DMS79 (cell line): ENCODE measurements at regions not wholly inside any gene's neighbourhood (a gene's known extent, or its start where the extent isn't known, plus 50 kb on each side); places are given as distances from the start of the nearest gene placed in this dataset.

Experiments
- DNase-seq: peaks from one replicate; lab custom pipeline; 2025; lab: John Stamatoyannopoulos, UW

GRCh38 chr16:76182041-76182635, 95.1 kb upstream of the CNTNAP4 start:
- no peak for DNase-seq

GRCh38 chr16:76183647-76184046, 93.6 kb upstream of the CNTNAP4 start:
- DNase-seq, result no peak

GRCh38 chr16:76190057-76190456, 87.1 kb upstream of the CNTNAP4 start:
- no peak for DNase-seq

- DNase-seq, result no peak
These were observed 86.7 kb upstream of the CNTNAP4 start for GRCh38 chr16:76190480-76190879.

- DNase-seq, result no peak
These were observed 83.1 kb upstream of the CNTNAP4 start for GRCh38 chr16:76193906-76194615.

GRCh38 chr16:76194616-76195015, 82.6 kb upstream of the CNTNAP4 start:
- no peak for DNase-seq

- no peak for DNase-seq
These were observed 82.1 kb upstream of the CNTNAP4 start for GRCh38 chr16:76195056-76195455.

GRCh38 chr16:76195648-76196047, 81.6 kb upstream of the CNTNAP4 start:
- no peak for DNase-seq

- DNase-seq, result no peak
These were observed 79.3 kb upstream of the CNTNAP4 start for GRCh38 chr16:76197900-76198299.

- no peak for DNase-seq
These were observed 77.5 kb upstream of the CNTNAP4 start for GRCh38 chr16:76199681-76200220.

- DNase-seq, result no peak
These were observed 75.8 kb upstream of the CNTNAP4 start for GRCh38 chr16:76201385-76201784.

- no peak for DNase-seq
These were observed 73.0 kb upstream of the CNTNAP4 start for GRCh38 chr16:76204249-76204648.

GRCh38 chr16:76207270-76207669, 69.9 kb upstream of the CNTNAP4 start:
- no peak for DNase-seq

GRCh38 chr16:76210157-76210556, 67.0 kb upstream of the CNTNAP4 start:
- no peak for DNase-seq

- DNase-seq, result no peak
These were observed 63.3 kb upstream of the CNTNAP4 start for GRCh38 chr16:76213860-76214259.

- DNase-seq, result no peak
These were observed 62.3 kb upstream of the CNTNAP4 start for GRCh38 chr16:76214856-76215255.

GRCh38 chr16:76222087-76222486, 55.1 kb upstream of the CNTNAP4 start:
- no peak for DNase-seq

GRCh38 chr16:76222853-76223252, 54.3 kb upstream of the CNTNAP4 start:
- no peak for DNase-seq

GRCh38 chr16:76226011-76226410, 51.2 kb upstream of the CNTNAP4 start:
- no peak for DNase-seq

- DNase-seq, result no peak
These were observed 50.7 kb upstream of the CNTNAP4 start for GRCh38 chr16:76226481-76226880.
